CD4-positive, alpha-beta T cell treated with Interleukin-4 for 4 hours (primary cell): ENCODE measurements at regions not wholly inside any gene's neighbourhood (a gene's known extent, or its start where the extent isn't known, plus 50 kb on each side); places are given as distances from the start of the nearest gene placed in this dataset.
A peak's percentile ranks its signal among the peaks of the same experiment; 100 is the strongest.

ENCODE experiments used
- DNase-seq: peaks from one replicate; pipeline ENCODE4 v3.0.0-alpha.2; 2020

DNA sequence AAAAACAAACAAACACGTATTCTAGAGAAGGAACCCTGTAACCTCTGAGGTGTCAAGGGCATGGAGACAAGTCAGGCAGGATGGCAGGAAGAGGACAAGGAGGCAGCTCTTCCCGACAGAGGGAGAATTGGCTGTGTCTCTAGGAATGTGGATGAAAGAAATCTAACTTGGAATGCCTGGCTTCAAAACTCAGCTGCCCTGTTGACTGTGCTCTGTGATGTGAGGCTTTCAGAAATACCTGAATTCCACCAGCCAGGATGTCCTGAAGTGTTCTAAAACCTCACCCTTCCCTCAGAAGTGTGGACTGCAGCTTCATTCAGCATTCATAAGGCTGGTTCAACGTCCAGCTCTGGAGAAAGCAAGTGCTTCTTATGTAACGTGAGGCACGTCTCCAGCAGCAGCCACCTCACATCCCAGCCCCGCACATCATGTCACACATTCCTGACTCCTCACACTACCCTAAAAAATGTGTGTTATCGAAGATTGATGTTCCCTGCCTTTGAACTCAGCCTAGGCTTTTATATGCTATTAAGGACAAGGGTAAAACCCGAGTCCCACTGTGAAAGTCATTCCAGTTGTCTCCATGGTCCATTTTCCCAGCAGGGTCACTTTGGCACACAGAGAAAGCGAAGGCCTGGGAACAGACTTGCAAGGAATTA, 398.9 kb downstream of the ETS1 start:
- DNase-seq = no peak

DNA sequence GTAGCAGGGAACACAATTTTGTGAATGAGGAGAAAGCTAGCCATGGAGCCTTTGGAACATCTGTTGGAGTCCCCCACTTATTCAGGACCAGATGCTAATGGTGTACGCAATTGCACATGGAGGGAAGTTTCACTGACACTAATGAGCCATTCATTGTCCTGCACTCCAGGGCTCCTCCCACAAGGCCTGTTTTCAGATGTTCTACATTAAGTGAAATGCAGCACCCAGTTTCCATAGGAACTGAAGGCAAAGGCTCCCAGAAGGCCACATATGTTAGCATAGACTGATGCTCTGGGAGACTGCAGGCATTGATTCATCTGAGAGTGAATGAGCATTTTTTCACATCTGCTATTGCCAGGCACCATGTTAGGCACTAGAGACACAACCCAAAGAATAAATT, 399.5 kb downstream of the ETS1 start:
- DNase-seq = no peak

DNA sequence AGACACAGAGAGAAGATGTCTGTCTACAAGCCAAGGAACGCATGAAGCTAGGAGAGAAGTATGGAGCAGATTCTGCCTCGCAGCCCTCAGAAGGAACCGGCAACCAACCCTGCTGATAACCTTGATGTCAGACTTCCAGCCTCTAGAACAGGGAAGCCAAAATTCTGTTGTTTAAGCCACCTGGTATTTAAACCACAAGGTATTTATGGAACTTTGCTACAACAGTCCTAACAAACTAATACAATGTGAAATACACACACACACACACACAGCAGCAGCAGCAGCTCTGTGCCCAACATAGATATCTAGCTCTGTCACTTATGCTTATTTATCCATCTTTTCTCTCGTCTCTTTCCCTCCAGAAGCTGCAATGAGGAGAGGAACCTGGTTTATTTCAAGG, 400.0 kb downstream of the ETS1 start:
- DNase-seq = no peak

DNA sequence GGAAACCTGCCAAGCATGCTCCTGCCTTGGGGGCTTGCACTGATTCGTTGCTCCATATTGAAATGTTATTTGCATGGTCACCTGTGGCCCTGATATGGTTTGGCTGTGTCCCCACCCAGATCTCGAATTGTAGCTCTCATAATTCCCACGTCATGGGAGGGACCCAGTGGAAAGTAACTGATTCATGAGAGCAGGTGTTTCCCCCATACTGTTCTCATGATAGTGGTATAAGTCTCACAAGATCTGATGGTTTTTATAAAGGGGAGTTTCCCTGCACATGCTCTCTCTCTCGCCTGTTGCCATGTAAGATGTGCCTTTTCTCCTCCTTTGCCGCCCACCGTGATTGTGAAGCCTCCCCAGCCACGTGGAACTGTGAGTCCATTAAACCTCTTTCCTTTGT, 402.4 kb downstream of the ETS1 start:
- no peak for DNase-seq

DNA sequence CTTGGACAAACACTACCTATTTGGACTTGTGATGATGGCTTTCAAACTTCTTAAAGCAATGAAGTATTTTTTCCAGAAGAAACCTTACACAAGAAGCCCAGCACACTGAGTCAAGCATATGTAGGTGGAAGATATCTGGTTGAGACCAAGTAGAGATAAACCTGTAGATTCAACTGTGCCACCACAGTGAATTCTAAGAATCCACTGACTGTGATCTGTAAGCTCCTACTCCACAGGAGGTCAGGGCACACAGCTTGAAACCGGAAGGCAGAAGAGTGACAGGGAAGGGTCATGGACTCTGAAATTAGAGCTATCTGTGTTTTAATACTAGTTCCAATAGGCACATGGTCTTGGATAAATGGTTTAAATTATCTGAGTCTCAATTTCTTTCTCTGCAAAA, 404.5 kb downstream of the ETS1 start:
- DNase-seq = no peak

DNA sequence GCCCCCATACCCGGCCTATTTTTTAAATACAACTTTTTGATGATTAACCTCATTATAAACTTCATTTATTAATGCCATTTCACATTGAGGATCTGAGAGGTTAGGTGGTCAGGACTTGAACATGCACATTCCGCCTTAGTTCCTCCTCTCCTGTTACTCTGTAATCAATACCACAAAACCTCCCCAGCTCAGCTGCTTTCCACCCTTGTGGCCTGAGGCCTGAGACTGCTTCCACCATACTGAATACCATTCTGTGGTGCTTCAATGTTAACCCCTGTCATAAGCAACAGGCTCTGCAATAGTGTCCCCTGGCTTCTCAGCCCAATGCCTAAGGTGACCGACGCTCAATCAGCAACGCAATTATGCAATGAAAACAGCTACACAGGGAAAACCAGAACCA, 405.4 kb downstream of the ETS1 start:
- no peak for DNase-seq

DNA sequence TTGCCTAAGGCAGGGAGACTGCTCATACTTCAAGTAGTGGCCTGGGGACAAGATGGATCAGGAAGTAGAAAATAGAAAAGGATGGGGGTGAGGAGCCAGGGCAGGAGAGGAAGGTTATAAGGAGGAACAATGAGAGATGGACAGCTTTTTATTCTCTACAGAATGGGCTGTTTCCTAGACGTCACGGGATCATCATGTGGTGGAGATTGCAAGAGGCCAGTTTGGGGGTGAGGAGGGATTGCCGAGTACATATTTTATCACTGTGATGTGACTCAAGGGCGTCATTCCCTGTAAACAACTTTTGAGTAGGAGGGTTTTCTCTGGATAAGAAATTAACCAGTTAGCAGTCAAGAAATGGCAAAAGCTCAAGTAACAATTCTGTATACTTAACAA, 406.3 kb downstream of the ETS1 start:
- no peak for DNase-seq

DNA sequence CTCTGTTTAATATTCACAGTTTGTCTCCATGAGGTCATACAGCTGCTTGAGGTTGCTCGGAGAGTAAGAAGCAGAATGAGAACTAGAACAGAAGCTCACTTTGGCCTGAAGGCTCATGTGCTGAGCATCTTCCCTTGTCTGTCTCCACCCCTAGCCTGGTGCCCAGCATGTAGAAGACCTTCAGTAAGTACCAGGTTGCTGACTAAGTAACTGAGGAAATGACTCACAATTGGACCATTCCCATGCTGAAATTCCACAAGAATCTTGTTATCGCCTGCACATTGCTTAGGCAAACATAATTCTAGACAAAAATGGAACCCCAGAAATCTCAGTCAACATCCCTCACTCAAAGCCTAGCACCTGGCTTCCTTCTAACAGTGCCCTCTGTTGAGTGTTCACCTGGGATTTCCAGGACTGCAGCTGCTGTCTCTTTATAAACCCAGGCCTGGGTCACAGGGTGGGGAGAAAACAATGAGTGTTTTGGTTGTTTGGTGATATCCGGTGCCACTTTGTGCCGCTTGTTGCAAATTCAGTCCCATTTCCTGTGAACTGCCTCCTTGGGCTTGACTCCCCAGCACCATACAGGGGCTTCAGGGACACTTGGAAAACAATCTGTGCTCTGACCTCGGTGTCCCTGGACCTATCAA, 406.8 kb downstream of the ETS1 start:
- DNase-seq = no peak

DNA sequence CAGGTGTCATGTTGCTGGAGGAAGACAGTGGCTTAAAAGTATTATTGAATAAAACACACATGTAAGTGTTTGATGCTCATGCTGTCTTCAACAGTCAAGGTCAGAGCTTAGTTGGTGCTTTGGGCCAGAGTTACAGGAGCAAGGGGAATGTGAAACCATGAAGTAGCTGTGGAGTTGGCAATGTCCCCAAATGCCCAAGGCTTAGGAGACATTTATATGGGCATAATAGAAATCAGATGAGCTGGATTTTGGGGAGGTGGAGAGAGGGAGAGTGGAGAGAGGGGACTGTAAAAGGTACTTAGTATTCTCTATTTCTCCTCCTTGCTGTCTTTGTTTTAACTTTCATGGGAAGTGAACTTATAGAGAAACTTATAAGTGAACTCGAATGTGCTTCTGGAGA, 407.8 kb downstream of the ETS1 start:
- DNase-seq = no peak

DNA sequence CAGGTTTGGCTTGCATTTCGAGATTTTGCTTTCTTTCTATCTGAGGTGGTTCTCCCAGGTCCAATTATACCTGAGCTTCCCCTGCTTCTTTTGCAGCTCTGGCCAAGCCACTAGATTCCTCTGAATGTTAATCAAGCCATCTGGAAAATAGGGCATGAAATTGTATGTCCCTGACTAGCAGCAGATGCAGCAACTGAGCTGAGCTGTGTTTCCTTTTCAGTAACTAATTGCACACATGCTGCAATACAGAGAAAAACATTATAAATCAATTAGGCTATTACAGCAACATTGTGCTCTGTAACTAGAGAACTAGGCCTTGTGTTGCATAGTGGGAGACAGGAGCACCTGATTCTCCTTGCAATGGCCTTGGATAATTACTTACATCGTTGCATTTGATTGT, 408.3 kb downstream of the ETS1 start:
- DNase-seq = no peak

DNA sequence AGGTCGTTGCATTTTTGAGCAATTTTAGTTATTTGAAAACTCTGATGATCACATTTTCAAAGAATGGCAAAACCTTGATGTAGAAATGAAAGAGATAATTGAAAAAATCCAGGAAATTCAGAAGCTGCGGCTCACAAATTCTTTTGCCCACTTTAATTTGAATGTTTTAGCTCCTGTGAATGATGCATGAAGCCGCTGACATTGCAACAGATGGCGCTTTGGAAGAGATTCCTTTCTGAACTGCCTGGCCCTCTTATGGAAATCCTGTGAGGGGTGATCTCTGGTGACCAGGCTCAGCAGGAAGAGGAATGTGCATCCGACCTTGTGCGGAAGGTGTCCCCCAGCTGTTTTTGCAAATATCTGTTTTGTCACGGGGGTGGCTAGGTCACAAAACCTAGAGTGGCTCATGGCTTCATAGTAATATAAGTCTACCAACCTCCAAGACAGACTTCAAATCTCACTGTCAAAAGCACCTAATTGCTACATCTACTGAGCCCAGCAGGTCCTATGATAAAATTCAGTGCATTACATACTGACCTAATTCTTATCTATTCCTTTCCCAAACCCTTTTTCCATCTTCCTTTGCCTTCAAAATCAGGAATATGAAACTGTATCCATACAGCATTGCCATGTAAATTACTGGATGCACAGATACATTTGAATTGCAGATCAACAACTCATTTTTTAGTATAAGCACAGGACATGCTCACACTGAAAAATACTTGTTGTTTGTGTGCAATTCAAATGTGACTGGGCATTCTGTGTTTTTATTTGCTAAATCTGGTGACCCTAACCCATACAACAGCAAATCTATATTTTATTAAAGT, 412.7 kb downstream of the ETS1 start:
- DNase-seq = no peak

DNA sequence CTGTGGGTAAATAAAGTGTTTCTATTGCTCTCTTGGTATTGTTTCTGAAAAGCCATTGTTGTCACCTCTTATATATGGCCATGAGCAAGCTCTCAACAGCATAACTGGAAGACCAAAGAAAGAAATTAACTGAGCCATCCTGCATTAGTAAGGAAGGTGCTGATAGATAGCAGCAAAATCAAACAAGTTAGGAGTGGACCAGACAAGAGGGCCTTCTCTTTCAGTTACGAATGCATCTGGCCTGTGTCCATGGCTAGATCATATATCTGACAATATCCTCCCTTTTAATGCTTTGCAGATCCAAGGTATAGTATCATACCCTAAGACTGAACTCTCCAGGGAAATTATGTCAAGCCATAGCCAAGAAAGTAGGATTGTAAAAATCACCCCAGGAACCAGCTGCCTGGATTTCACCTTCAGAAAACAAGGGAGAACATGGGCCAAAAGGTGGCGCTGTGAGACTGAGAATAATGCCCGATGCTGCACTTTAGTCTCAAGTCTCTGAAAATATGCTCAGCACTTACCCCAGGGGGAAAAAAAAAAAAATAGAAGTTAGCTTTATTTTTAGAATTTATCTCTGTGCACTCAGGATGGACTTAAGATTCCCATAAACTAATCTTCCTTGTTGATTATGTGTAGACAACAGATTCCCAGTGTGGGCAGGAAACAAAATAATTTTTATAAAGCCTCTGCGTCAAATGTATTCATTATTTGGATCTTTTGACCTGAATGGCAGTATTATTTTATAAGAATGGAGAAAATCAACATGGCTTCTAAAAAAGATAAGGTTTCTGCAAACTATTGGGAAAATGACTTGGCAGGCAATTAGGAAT, 415.1 kb downstream of the ETS1 start:
- DNase-seq = peak; percentile 83

DNA sequence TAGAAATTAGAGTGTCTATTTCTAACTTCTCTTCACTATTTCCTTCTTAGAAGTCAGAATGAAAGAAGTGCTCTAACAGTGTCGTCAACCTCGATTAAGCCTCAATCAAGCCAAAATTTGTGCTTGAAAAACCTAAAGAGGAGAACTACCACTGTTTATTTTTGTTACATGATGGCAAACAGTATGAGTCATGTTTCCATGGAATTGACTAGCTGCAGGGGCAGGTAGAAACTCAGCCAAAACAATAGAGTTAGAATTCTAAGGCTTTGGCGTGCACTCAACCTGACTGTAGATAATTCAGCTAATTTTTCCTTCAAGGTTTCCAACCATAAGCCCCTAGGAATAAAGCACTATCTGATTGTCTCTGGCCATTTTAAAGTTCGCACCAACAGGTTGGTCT, 415.9 kb downstream of the ETS1 start:
- DNase-seq = peak; percentile 52

DNA sequence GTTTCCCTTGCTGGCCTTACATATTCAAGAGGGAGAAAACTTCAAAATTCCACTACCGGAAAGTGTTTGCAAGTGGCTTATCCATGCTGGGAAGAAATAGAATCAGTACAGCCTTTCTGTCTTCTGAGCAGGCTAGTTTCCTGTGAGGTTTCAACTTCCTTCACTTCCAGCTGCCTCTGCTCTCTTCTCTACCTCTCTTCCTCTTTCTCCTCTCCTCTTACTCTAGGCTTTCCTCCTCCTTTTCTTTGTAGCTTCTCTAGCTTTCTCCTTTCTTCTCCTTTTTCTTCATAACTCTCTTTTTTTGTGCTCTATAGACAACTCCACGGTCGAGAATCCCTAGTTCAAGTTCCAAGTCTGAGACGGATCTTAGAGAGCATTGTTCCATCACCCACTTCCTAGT, 421.8 kb downstream of the ETS1 start:
- DNase-seq = no peak

DNA sequence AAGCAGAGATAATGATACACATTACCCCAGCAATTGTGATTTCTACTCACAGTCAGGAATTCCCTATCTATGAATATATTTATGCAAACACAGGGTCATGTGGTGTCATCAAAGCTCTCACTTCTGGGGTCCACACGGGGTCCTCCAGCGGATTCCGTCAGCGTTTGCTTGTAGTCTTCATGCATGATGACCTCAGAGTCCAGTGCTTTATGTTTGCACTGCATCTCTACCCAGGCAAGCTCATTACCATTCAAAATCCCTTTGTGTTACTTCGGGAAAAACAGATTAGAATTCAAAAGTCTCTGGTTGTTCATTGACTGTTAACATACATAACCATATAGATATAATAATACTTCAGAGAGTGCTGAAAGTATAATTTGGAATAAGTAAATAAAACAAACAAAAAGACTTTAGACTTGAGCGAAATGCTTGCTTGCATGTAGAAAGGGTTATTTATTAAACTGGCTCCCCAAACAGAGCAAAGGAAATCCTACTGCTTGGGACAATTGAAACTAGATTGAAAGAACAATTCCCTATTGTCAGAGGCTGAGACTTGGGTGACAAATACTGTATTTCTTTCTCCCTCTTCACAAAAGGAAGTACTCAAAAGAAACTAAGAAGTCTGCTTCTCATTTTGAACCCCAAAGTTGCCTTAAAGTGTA, 423.1 kb downstream of the ETS1 start:
- no peak for DNase-seq

DNA sequence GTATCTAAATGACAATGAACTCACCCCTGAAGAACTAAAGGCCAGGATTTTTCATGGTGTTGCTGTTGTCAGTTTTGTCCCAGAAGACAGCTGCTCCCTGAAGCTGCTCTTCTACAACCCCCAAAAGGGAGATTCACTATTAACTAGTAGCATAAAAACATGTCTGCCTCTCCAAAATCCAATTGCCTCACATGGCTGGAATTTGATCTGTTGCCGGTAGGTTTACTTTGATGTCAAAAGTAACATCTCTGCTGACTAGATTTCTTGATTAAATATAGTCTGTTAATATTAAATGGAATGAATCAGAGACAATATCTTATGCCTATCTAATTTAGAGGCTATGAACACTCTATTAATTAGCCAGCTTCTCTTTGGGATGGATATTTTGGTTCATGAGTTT, 425.4 kb downstream of the ETS1 start:
- no peak for DNase-seq

DNA sequence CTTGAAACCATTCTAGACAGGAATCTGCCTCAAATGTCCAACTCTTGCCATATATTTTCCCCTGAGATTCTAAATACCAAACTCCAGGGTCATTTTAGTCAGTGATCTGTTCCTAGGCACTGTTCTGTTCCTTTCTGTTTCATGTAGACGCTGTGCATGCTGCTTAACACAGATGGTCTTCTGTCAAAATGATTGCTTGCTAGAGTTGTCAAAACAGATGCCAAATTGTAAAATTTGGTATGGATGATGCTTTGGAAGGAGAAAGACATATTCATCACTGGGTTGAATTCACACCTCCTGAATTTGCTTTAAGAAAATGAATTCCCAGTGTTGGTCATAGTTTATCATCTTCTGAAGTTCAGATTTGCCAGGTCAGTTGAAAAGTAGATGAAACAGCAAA, 425.9 kb downstream of the ETS1 start:
- DNase-seq = no peak

DNA sequence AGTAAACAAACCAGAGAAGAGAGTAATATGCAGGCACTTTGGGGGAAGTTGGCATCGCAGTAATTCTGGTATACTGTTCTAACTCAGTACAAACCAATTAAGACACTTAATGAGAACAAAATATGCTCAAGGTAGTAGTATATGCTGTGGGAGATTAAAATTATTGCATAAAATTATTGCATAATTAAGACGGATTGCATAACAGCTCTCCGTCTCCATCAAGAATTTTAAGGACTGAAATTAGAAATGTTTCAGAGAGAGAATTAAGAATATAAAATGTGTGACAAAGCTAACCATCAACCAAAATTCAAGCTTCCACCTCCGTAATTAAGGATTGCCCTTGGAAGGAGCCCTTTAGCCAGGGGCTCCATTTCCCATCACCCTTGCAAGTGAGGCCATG, 428.5 kb downstream of the ETS1 start:
- no peak for DNase-seq

DNA sequence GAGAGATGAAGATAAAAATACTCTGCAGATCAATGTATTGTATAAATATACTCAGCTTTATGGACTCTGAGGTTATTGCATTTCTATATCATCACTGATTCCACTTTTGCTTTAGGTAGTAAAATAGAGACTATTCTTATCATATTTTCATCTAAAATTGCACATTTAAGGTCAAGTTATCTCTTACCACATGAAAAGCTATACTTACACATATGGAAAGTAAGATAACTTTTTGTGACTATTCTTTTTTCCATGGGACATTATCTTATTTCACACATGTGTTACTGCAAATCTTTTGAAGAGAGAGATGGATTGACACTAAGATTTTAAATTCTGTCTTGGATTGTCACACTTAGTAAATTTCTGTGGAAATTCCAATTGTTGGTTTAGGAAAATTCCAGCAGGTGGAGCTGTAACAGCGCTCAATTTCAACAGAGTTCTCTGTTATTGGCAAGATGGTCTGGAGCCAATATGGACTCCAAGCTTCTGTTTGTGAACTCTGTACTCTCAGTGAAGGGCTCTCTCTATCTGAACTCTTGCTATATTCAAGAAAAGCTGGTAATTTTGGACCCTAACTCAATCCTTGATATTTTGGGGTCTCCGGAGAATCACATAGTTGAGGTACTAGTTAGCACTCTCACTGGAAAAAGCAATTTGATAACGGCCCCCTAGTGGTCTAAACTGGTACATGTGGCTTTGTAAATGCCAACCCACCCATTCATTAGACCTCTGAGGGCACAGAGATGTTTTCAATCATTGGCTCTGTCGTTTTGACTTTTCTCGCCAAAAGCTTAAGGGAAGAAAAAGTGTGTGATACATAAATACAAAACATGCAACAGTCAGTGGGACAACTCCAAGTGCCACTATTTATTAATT, 429.7 kb downstream of the ETS1 start:
- DNase-seq = peak; percentile 78

DNA sequence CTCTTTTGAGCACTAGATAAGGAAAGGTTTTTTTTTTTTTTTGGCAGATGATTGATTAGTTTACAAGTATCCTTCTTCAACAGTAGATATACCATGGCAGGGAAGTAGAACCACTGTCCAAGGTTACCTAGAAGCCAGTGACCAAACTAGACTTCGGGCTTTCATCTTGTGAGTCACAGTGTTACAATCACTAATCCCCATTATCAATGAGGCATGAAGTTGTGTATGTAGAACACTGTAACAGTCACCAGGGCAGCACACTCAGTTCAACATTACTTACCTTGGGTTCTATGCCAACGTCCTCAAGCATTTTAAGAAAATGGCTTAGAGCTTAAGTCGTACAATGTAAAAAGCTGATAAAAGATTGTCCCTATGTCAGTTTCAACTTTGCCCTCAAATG, 430.9 kb downstream of the ETS1 start:
- DNase-seq = no peak

DNA sequence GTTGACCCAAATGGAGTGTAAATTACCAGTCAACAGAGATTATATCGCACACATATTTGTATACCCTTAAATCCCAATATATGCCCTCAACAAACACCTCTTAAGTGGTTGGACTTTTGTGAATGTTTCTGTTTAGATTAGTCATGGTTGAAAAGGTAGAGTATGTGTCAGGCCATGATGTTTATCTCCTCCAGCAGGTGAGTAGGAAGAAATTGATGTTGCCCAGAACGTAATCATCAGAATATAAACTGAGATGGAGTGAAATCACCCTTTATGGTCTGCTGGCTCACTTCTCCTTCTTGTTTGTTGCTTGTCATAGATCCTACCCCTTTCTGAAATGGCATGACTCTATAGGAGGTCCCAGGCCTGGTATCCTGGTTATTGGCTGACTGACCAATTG, 431.8 kb downstream of the ETS1 start:
- no peak for DNase-seq

DNA sequence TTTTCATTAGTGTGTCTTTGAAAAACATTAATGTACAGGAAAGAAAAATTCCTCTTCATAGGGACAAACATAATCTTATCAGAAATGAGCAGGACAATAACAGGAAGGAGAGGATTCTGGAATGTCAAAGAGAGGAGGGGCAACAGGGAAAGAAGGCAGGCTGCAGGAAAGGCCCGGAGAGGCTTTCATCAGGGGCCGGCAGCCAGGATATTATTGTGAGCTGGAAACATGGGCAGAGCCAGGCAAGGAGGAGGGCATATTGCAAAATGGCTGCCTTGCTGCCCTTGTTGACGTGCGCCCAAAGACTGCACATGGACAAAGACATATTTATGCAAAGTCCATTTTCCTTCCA, 433.7 kb downstream of the ETS1 start:
- no peak for DNase-seq
